ENCODE measurements at regions not wholly inside any gene's neighbourhood (a gene's known extent, or its start where the extent isn't known, plus 50 kb on each side); places are given as distances from the start of the nearest gene placed in this dataset.
"Not testable (repeated sequence)": the region's sequence is repeated elsewhere in the genome, so short reads cannot be mapped to it uniquely, and the experiment has no call there.

DNA sequence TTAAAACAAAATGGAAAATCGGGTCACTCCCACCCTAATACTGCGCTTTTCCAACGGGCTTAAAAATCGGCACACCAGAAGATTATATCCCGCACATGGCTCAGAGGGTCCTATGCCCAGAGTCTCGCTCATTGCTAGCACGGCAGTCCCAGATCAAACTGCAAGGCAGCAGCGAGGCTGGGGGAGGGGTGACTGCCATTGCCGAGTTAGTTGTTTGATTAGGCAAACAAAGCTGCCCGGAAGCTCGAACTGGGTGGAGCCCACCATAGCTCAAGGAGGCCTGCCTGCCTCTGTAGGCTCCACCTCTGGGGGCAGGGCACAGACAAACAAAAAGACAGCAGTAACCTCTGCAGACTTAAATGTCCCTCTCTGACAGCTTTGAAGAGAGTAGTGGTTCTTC, 100.7 kb upstream of the KLHL1 start:
- TF ChIP-seq, protein P1, sequence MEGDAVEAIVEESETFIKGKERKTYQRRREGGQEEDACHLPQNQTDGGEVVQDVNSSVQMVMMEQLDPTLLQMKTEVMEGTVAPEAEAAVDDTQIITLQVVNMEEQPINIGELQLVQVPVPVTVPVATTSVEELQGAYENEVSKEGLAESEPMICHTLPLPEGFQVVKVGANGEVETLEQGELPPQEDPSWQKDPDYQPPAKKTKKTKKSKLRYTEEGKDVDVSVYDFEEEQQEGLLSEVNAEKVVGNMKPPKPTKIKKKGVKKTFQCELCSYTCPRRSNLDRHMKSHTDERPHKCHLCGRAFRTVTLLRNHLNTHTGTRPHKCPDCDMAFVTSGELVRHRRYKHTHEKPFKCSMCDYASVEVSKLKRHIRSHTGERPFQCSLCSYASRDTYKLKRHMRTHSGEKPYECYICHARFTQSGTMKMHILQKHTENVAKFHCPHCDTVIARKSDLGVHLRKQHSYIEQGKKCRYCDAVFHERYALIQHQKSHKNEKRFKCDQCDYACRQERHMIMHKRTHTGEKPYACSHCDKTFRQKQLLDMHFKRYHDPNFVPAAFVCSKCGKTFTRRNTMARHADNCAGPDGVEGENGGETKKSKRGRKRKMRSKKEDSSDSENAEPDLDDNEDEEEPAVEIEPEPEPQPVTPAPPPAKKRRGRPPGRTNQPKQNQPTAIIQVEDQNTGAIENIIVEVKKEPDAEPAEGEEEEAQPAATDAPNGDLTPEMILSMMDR (IDR thresholded peaks at IDR 0.05): not testable (repeated sequence)
- not testable (repeated sequence) for TF ChIP-seq POLR2A (IDR thresholded peaks at IDR 0.05)
